Body of pancreas (tissue), 4 donors: ENCODE measurements at regions not wholly inside any gene's neighbourhood (a gene's known extent, or its start where the extent isn't known, plus 50 kb on each side); places are given as distances from the start of the nearest gene placed in this dataset.

ENCODE experiments used
- CTCF ChIP-seq, 7 experiments: fragments of 450-650 bp in 4 of 7; fragments of 200-600 bp in 3 of 7; sonication (generic) in 3 of 7; IDR thresholded peaks; one replicate each; pipeline ENCODE4 v1.5.1; 2016 to 2019; ENCODE audit warnings: antibody characterized with exemption in 7 of 7
- POLR2A ChIP-seq, 3 donors: fragments of 450-650 bp; IDR thresholded peaks; one replicate each; pipeline ENCODE4 v1.6.1; 2016; ENCODE audit warnings: antibody characterized with exemption in 3 of 3, mild to moderate bottlenecking in 2 of 3

DNA sequence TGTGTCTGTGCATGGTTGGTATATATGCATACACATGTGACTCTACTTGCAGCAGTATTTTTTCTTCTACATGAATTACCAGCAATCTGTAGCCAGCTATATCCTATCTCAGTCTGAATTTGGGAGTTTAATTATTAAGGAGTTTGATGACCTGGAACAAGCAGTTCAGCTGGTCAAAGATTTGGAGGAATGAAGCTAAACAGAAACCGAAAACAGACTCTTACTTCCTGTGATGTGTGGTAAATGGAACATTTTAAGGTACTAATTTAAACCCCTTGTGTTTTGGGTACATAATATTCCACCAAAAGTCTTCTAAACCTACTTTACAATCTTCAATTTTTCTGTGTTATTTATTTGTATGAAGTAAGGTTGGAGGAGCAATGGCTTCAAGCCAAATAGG is 124.4 kb upstream of the PGR start:
- no peak for TF ChIP-seq CTCF (IDR thresholded peaks at IDR 0.05)
- TF ChIP-seq POLR2A (IDR thresholded peaks at IDR 0.05), result no peak
